GM18508 (cell line): ENCODE measurements at regions not wholly inside any gene's neighbourhood (a gene's known extent, or its start where the extent isn't known, plus 50 kb on each side); places are given as distances from the start of the nearest gene placed in this dataset.
"Not testable (repeated sequence)": the region's sequence is repeated elsewhere in the genome, so short reads cannot be mapped to it uniquely, and the experiment has no call there.

Experiments used
- ATAC-seq: cut with Tn5 transposase; IDR thresholded peaks from one replicate; pipeline ENCODE4 v1.9.1; 2021; ENCODE audit warnings: moderate number of reproducible peaks; ENCODE audit not compliant: insufficient read depth, unreplicated experiment

- no peak for ATAC-seq
Observed at GRCh38 chr6:82118150-82118562, 129.4 kb downstream of the IBTK start.

GRCh38 chr6:82114748-82115147 is 132.8 kb downstream of the IBTK start:
- ATAC-seq: no peak

- ATAC-seq: no peak
Observed at GRCh38 chr6:82113231-82113630, 134.3 kb downstream of the IBTK start.

- ATAC-seq: no peak
Observed at GRCh38 chr6:82111818-82112217, 135.7 kb downstream of the IBTK start.

- no peak for ATAC-seq
Observed at GRCh38 chr6:82111114-82111513, 136.4 kb downstream of the IBTK start.

- not testable (repeated sequence) for ATAC-seq
Observed at GRCh38 chr6:82103171-82103570, 144.4 kb downstream of the IBTK start.

- ATAC-seq: not testable (repeated sequence)
Observed at GRCh38 chr6:82101374-82102114, 146.0 kb downstream of the IBTK start.

GRCh38 chr6:82100763-82101162 is 146.8 kb downstream of the IBTK start:
- not testable (repeated sequence) for ATAC-seq

GRCh38 chr6:82097676-82098075 is 149.9 kb downstream of the IBTK start:
- ATAC-seq: no peak

GRCh38 chr6:82095091-82095490 is 152.5 kb downstream of the IBTK start:
- ATAC-seq: no peak

- ATAC-seq: no peak
Observed at GRCh38 chr6:82094166-82094806, 153.3 kb downstream of the IBTK start.

GRCh38 chr6:82088978-82089771 is 158.4 kb downstream of the IBTK start:
- no peak for ATAC-seq

- ATAC-seq: no peak
Observed at GRCh38 chr6:82086944-82087343, 160.6 kb downstream of the IBTK start.

- no peak for ATAC-seq
Observed at GRCh38 chr6:82085701-82086100, 161.8 kb downstream of the IBTK start.

GRCh38 chr6:82084324-82084920 is 163.1 kb downstream of the IBTK start:
- ATAC-seq: no peak

GRCh38 chr6:82083646-82084045 is 163.9 kb downstream of the IBTK start:
- ATAC-seq: no peak

GRCh38 chr6:82080767-82081166 is 166.8 kb downstream of the IBTK start:
- no peak for ATAC-seq

GRCh38 chr6:82078286-82078908 is 169.1 kb downstream of the IBTK start:
- ATAC-seq: no peak

GRCh38 chr6:82076916-82077315 is 170.6 kb downstream of the IBTK start:
- ATAC-seq: no peak

- no peak for ATAC-seq
Observed at GRCh38 chr6:82074556-82074955, 173.0 kb downstream of the IBTK start.
